HG02678 (cell line): ENCODE measurements at regions not wholly inside any gene's neighbourhood (a gene's known extent, or its start where the extent isn't known, plus 50 kb on each side); places are given as distances from the start of the nearest gene placed in this dataset.
"Not testable (repeated sequence)": the region's sequence is repeated elsewhere in the genome, so short reads cannot be mapped to it uniquely, and the experiment has no call there.

ENCODE experiments used
- ATAC-seq: cut with Tn5 transposase; IDR thresholded peaks from one replicate; pipeline ENCODE4 v1.9.1; 2021; ENCODE audit warnings: mild to moderate bottlenecking, moderate library complexity; ENCODE audit not compliant: unreplicated experiment

DNA sequence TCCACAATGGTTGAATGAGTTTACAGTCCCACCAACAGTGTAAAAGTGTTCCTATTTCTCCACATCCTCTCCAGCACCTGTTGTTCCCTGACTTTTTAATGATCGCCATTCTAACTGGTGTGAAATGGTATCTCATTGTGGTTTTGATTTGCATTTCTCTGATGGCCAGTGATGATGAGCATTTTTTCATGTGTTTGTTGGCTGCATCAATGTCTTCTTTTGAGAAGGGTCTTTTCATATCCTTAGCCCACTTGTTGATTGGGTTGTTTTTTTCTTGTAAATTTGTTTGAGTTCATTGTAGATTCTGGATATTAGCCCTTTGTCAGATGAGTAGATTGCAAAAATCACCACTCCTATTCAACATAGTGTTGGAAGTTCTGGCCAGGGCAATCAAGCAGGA is 287.6 kb upstream of the RASGRP1 start:
- not testable (repeated sequence) for ATAC-seq

DNA sequence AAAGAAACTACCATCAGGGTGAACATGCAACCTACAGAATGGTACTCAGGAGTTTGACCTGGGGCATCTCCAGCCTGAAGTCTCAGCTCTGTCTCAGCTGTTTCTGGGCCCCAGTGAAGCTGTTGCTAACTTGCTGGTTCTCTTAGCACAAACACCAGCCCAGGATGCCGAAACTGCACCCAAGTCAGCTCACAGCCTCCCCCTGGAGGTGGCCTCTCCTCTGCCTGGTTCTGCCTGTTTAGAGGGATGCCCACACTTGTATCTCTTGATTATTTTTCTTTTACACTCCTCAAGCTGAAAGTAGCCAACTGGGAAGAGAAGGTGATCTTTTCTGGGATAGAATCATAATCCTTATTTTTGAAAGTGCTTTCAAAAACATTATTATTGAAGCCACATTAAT is 289.0 kb upstream of the RASGRP1 start:
- no peak for ATAC-seq

DNA sequence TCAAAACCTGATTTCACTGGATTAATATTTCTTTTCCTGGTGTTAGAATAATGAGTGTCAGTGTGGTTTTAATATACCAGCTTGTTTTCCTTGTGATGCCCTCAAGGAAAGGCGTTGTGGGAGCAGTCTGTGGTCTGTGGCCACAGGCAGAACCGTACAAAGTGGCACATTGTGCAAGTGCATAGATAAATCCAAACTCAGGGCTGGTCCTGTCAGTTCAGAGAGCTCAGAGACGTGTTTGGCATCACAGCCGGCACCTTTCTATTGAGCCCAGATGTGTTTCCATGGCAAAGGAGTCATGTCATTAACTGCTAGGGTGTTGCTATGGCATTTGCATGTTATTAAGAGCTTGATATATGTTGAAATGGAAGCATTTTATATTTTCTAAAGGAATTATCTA is 289.9 kb upstream of the RASGRP1 start:
- ATAC-seq: no peak

DNA sequence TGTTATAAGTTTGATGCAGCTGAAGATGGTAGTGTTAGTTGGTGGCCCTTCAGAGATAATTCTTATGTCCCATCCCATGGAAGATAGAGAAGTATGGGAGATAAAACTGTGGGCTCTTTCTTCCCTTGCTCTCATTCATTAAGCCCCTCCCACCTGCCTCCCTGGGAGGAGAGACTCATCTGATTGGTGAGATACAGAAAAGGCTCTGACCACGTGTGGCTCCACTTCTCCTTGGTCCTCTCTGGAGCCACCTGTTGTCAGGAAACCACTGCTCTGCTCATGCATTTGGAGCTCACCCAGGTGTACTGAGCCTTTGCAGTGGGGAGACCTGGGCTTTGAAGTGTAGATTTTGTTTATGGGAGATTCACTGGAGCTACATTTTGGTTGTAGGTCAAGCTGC is 293.2 kb upstream of the RASGRP1 start:
- ATAC-seq: no peak

DNA sequence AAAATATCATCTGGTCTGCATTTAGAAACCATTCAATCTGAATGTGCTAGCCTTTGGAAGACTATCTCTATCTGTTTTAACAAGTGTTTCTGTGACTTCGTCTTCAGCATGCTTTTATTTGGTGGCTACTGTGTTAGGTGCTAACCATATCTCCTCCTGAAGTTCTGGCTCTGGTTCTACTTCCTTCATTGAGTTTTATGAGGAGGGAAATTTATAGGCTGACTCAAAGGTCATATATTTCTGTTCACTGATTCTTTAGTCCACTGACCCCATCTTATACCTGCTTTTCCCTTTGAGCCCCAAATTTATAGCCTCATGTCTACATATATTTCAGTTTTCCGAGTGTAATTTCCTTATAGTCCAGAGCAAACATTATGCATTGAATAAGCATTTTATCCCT is 295.0 kb upstream of the RASGRP1 start:
- ATAC-seq: no peak

DNA sequence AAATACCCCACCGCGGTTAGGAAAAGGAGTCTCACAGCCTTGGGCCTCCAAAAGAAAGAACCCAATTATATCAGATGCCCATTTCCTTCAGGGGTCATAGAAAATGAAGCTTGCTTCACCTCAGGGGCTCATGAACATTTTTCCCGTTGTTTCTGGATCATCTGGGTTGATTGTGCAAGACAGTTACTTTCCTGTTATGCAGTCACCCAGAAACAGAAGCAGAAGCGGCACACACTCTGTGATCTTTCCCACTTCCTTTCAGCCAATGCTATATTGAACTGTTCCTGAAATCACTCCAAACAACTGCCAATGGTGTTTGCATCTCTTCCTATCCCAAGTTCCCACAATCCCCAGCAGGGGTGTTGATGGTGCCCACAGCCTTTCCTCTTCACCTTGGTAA is 295.6 kb upstream of the RASGRP1 start:
- ATAC-seq: no peak

DNA sequence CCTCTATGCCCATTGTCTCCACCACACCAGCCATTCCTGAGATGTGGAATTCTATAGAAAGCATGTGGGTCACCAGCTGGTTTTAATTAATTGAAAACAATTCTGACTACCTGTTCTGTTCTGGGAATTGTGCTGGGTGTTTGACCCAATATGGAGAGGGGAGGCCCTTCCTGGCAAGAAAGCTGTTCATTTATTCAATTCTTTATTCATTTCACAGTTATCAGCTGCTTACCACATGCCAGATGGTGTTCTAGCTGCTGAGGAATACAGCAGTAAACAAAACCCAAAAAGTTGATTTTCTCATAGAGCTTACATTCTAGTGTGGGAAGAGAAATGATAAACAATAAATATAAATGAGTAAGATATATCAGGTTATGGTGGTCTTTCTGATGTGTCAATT is 296.1 kb upstream of the RASGRP1 start:
- no peak for ATAC-seq

DNA sequence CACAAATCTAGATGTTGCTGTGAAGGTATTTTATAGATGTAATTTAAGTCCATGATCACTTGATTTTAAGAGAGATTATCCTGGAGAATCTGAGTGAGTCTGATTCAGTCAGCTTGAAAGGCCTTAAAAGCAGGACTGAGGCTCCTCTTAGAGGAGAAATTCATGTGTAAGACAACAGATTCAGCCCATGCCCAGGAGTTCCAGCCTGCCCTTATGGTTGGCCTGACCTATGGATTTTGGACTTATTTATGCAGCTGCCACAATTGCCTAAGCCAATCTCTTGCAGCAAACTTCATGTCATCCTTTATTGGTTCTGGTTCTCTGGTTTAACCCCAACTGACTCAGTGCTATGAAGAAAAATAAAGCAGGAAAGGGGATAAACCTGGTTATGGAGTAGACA is 296.5 kb upstream of the RASGRP1 start:
- ATAC-seq: no peak

DNA sequence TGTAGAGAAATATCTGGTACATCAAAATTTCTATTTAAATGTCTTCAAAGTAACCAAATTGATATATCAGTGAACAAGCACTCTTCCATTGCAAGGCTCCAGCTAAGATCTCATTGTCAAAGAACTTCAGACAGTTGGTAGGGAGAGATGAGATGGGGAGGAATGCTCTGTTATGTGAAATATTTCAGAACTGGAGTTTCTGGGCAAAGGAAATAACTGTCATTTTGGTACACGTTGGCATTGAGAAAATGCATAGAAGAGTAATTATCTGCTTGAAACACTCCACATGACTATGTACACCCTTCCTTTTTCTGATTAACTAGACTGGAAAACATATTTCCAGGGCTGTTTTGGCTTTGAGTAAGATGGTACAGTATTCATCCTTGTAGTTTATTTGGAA is 297.5 kb upstream of the RASGRP1 start:
- no peak for ATAC-seq

DNA sequence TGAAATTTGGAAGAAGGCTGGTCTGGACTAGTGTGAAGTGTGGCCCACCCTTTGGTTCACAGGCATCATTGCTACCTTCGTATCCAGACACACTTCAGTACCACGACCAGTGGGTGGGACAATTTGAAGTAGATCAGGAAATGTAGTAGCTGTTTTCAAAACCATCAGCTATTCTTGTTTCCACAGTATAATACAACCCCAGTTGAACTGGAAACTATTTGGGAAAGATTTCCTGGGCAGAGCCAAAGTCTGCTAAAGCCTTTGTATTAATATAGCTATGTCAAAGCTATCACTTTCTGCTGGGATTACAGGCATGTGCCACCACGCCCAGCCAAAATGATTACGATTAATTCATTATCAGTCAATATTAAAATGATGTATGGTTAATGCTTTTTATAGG is 298.8 kb upstream of the RASGRP1 start:
- no peak for ATAC-seq

DNA sequence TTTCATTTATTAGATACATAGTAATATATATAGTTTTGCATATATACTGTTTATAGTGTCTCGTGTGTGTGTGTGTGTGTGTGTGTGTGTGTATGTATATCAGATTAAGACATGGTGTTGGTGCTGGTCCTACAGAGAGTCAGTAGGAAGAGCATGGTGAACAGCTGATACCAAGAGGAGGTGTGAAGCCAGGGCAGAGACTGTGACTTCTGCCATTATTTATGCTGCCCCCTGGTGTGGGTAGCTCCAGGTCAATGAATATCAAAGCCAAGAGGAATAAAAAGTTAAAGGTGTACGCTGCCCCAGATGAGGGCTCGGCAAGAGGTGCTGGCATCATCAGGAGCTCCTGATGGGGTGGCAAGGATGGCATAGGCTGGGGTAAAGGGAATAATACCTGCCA is 299.5 kb upstream of the RASGRP1 start:
- ATAC-seq: no peak

DNA sequence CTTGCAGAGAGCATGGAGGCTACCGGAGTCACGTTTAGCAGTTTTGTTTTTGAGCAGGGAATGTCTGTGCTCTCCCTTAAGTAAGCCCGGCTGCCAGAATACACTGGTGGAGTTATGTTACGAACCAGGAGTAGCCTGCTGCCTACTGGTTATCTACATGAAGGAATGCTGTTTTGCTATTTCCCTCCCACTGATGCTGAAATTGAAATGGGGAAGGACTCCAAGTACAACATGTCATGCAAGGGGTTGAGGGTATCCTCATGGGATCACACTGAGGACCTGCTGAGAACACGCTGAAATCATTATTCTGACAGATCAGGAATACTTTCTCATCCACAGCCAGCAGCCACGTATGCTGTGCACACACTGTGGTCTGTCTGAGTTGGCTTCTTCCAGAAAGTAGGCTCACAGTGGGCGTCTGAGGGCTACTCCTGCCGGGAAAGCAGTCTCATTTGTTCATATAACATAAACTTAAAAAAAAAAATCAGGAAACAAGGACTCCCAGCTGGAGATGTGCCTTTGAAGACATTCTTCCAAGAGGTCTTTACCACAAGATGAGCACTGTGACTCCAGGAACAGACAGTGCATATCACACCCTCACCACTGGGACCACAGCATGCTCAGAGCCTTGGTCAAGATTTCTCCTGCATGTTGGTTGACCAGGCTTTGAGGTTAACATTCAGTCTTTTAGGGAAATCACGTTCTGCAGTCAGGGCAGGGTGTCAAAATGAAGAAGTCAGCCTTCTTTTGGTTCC is 300.4 kb upstream of the RASGRP1 start:
- ATAC-seq: no peak

DNA sequence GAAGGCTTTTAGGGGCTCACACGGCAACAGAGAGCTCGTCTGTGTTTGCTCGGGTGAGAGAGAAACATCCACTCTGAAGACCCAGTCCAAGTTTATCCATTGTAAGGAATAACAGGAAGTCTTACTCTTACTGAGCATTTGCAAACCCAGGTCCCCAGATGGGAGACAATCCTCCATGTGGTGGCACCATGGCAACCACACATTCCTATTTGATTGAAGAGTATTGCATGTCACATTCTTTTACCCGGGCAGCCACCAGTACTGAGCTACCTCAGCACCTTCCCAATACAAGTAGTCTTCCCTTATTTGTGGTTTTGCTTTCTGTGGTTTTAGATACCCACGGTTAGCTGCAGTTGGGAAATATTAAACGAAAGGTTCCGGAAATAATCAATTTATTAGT is 302.9 kb upstream of the RASGRP1 start:
- no peak for ATAC-seq

DNA sequence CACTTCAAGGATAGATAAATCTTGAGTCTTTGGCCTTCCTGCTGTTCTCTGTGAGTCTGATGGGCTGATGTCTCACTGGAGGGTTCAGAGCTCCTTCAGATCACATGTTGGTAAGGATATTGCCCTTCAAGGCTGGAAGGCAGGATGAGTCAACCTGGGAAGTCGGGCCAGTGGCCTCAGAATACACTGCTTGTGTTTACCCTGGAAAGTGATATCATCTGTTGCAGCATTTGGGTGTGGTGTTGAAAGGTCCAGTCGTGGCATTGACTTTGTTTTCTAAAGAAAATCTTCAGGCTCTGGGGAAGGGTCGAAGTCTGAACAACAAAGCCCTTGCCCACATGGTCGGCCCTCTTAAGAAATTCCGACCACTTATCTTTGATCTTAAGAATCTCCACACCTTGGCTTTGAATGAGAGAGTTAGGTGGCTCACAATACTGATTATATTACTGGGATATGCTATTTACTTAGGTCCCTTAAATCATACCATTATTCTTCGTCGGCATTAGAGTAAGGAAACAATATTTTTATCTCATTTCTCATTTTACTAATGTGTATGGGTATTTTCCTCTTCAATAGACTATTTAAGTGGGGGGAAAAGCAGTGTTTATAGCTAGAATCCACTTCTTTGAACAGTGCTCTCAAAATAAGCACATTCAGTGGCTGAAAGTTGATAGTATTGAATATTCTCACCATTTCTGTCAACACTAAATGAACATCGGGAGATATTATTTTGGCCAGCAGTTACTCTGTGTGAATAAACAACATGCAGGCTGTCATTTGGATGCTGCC is 303.9 kb upstream of the RASGRP1 start:
- ATAC-seq: no peak

DNA sequence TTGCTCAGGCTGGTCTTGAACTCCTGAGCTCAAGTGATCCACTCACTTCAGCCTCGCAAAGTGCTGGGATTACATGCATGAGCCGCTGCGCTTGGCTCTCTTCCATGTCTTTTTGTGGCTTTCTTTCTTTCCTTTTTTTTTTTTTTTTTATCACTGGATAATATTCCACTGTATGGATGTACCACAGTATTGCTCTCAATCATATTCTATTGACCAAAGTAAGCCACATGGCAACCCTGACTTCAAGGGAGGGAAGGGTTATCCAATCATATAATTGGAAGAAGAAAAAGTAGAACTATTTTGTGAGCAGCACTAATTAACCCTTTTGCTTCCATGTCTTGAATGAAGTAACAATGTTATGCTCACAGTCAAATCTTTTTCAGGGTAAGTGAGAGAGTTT is 307.0 kb upstream of the RASGRP1 start:
- no peak for ATAC-seq

DNA sequence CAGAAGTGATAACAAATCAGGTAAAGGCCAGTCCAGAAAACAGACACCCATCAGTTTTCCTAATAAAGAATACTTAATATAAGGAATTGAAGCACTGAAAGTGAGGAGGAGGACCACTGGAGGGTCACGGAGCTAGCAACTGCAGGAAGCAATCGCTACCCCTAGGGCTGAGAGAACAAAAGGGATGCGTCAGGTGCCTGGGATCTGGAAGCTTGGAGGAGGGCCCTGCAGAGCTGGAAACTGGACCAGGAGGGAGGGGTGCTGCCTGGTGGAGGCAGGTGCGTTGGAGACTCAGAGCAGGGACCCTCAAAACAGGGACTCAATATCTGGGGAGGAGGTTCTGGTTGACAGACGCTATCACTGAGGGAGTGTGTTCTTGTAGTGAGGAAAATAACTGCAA is 308.1 kb upstream of the RASGRP1 start:
- ATAC-seq: no peak

DNA sequence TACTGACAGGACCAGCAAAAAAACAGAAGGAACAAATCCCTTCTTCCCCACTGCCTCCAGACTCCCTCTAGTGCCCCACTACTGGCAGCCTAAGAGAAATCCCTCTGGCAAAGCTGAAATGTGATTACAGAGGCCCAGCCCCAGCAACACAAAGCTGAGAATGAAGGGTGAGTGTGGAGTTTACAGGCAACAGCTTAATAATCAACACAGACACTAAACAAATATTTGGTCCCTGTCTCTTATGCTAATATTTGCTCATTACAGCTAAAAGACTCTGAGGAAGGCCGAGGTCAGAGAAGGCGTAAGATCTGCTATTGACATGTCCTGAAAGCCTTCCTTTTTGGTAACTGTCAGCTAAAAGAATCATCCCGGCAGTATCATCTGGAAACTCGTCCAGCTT is 308.5 kb upstream of the RASGRP1 start:
- no peak for ATAC-seq

DNA sequence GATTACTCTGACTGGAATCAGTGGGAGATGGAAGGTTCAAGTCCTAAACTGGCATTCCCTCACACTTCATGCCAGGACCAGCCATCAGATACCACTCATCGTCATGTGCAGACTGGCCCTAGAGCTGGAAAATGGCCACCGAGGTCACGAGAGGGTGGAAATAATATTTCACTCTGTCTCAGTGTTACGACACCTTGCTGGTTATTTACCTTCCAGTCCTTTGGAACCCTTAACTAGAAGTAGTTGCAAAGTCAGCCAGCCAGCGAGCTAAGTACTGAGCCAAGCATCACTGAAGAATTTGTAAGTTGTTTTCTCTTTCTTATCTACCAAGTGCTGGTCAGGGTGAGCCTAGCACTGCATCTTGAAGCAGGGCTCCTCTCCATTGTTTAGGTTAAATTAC is 309.9 kb upstream of the RASGRP1 start:
- no peak for ATAC-seq

DNA sequence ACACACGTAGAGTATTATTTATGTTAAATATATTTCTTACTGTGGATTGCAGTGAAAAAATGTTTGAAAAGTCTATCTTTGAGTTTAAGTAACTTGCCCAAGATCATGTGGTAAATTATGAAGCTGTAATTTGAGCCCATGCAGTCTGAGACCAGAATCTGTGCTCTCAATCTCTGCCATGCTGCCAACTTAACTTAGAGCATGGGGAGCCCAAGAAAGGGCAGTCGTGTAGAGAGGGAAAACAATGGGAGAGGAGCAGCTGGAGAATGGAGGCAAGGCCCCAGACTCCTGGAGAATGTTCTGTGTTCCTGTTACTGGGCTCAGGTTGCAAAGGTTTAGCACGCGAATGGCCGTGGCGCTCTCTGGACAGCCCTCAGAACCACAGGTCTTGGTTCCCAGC is 311.6 kb upstream of the RASGRP1 start:
- no peak for ATAC-seq

DNA sequence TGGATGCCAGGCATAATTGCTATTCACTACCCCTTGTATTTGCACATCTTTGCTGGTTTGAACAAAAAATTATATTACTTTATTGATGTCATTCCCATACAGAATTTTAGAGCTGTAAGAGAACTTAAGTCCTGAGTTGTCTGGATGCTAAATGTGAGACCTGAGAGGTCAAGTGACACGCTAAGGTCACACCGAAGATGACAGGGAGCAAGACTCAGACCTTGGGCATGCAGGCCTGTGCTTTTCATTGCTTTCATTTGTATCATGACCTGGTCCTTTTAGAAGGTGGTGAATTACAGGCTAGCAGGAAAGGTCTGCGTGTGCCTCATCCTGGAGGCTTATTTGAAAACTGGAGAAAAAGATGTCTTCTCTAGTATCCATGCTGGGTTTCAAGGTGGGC is 312.0 kb upstream of the RASGRP1 start:
- ATAC-seq: no peak

DNA sequence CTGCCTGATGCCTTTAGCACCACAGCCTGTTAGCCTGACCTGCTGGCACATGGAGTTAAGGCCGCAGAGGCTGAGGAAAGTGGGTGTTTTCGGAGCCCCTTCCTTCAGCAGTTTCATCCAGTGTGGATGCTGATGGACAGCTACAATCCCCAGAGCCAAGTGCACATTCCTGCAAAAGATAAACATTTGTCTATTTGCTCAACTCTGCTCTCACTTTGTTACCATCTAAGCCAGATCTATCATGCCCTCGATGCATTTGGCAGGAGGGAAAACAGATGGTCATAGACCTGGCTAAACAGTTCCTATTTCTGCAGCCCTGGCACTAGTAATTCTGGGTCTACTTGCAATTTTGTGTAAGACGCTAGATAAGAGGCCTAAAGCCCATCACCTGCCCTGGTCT is 312.9 kb upstream of the RASGRP1 start:
- ATAC-seq: no peak

DNA sequence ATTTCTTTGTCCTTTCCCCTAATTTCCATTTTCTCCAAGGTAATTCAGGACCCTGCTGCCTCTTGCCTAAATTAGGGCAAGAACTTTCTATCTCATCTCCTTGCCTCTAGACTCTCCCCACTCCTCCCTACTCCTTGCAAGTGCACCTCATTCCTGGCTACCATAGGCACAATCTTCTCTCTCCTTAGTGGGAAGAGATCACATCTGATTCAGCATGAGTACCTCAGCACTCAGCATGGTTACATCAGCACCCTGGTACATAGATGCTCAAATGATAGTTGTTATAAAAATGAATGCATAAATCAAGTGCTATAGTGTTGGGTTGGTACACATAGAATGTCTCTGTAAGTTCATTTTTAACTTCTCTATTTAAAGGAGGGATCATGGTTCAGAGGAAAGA is 313.4 kb upstream of the RASGRP1 start:
- no peak for ATAC-seq

DNA sequence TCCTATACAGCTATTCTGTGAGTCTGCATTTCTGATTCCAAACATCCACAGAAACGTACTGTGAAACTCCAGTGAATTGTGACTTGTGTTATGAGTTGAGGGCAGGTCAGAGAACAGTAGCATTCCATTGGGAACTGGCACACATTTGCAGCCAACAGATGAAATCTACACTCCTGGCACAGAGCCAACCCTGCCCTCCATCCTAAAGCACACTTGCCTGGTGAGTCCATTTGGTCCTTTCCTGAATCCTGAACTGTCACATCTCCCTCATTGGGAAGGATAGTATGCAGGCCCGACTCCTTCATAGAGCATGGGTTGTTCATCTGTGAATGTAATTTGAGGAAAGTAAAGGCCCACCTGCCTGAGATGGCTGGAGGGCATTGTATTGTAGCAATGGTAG is 314.3 kb upstream of the RASGRP1 start:
- no peak for ATAC-seq
